Head of caudate nucleus (tissue), 42 donors: ENCODE measurements at regions not wholly inside any gene's neighbourhood (a gene's known extent, or its start where the extent isn't known, plus 50 kb on each side); places are given as distances from the start of the nearest gene placed in this dataset.

Experiments
- DNase-seq, 42 donors: peaks; one replicate each; pipeline versions ENCODE4 v3.0.0 to v3.0.0-alpha.2; 2020 to 2021; ENCODE audit warnings: mixed read lengths in 7 of 42
- intact Hi-C: fragments of 100-400 bp; cut with DNase I; formaldehyde crosslinking; loops from one replicate; pipeline ENCODE4 v1.15.0; 2022

DNA sequence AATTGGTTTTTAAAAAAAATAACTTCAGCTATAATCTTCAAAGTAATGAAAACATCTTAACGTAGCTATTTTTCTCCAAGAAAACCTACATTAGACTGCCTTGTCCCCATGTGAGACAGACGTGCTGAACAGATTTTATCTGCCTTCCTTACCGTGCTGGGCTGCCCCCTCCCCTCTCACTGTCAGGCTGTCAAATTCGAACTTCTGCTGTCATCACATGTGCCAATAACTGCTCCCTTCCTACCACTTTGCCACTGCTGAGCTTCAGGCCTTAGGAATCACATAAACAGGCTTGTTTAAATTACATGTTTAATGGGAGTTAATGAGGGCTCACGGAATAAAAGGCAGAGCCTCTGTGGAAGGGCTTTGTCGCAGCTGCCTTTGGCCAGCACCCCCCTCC lies 77.0 kb upstream of the NHSL1 start:
- no peak for DNase-seq
- intact Hi-C loops, result no loop called here

DNA sequence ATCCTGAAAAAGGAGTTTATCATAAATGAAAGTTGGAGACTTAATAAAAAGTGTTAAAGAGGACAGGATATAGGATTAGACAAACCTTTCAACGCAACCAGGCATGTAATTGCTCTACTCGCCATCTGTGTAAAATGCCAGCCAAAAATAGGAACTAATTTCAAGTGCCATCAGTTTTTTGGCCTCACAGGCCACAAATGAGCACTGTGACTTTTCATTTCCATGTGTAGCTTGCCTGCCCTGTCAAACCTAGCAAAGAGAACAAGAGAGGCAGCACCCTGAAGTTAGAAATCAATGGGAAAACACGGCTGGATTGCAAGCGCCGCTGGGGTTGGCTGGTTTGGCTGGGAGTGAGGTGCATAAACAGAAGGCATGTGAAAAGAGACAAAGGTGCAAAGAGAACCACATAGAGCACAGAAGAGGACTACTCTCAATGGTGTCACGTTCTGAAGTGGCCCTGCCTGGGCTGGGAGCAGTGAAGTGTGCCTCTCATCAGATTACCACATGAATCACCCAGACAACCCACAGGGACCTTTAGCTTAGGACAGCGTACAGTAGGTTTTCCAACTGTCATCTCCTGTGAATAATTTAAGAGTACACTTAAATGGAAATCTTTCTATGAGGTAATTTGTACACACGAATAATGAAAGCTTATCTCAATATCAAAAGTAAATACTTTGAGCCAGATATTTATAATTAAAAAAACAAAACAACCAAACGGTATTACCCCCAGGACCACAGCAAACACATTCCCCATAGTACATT lies 78.0 kb upstream of the NHSL1 start:
- intact Hi-C loops, result no loop called here
- no peak for DNase-seq

DNA sequence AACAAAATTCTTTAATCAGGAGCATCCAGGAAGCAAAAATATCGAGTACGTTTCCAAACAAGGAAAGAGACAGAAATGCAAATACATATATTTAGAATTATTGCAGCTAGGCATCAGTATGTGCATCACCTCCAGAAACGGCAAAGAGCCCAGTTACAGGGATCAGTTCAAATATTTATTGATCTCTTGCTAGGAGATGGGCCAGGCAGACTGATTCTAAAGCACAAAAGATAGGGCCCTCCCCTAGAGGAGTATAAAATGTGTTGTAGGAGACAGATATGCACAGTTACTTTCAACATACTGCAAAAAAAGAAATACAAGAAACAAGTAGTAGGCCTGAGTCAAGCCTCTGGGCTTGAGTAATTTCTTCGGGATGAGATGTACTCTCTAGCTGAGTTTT lies 80.7 kb upstream of the NHSL1 start:
- intact Hi-C loops, result loop anchor here (10.0 kb wide), 1 partner anchor 155 kb away; no protein-coding TSS in a partner anchor

DNA sequence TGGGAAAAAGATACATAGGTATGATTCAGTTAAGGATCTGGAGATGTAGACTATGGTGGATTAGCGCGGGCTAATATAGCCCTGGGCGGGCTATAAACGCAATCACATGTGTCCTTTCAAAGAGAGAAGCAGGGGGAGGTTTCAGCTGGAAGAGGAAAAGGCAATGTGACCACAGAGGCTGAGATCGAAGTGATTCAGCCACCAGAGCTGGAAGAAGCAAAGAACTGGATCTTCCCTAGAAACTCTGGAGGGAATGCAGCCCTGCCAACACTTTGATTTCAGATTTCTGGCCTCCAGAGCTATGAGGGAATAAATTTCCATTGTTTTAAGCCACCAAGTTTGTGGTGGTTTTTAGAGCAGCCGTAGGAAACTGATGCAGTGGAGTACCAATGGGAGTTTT lies 81.5 kb upstream of the NHSL1 start:
- intact Hi-C loops, result loop anchor here (10.0 kb wide), 1 partner anchor 156 kb away; no protein-coding TSS in a partner anchor
- no peak for DNase-seq

More for the DNA sequence above, 80.7 kb upstream of the NHSL1 start:
- DNase-seq, result no peak

DNA sequence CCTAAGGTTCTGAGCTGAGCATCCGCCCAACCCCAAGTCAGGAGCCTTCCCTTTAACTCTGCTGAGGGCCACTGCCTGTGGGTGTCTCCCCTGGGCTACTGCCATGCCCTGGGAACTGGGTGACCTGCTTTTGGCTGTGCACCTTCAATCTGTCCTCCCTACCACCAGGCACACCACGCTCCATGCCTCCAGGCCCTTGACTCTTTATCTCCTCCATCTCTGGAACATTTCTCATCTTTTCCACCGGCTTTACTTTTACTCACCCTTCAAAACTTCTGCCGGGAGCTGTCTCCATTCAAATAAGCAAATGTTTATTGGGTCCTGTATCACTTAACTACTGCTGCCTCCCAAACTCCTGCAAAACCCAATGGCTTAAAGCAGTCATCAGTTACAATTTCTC lies 83.3 kb upstream of the NHSL1 start:
- no peak for DNase-seq
- intact Hi-C loops, result loop anchor here (10.0 kb wide), 1 partner anchor 158 kb away; no protein-coding TSS in a partner anchor

DNA sequence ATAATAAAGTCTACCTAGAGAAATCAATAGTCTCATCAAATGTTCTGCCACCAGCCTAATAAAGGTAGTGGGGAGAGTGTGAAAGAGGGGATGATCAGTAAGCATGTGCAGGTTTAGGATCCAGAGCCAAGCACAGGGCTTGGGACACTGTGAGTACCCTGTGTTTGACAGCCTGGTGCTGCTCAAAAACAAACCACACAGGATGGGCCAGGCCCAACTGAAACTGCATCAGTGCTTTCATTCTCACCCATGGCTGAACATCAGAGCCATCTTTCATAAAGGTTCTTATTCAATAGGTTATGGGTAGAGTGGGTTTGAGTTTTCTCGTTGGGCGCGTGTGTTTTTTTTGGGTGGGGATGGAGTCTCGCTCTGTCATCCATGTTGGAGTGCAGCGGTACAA lies 87.3 kb upstream of the NHSL1 start:
- DNase-seq, result no peak
- intact Hi-C loops, result loop anchor here (10.0 kb wide), 1 partner anchor 162 kb away; no protein-coding TSS in a partner anchor

DNA sequence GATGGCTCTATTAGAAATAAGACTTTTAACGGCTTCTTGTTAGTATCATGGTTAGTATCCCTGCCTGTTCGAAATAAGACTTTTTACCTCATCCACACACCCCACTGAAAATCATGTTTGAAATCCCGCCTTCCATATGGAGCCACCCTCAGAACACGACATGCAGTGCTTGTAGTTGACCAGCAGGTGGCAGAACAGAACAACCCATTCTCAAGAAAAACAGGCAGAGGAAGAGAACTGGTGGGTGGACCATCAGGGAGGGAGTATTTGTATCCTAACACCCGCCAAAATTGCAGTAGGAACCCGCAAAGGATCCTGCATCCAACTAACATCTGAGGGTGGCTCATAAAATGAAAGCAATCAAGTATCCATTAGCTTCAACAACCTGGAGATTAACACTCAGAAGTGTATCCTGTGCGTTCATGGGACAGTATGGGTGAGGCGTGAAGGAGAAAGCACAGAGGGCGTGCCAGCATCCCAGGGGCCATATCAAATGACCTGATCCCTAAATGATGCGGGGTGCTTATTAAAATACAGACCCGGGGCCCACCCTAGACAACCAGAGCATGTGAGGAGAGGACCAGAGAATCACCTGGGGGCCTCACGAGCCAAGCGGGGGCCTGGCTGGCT lies 89.6 kb upstream of the NHSL1 start:
- intact Hi-C loops, result loop anchor here (2.0 to 10.0 kb wide), 2 partner anchors 164 to 178 kb away; no protein-coding TSS in a partner anchor
- peak in 40 of 42 donors; percentile 30 to 85 (median 64) for DNase-seq

DNA sequence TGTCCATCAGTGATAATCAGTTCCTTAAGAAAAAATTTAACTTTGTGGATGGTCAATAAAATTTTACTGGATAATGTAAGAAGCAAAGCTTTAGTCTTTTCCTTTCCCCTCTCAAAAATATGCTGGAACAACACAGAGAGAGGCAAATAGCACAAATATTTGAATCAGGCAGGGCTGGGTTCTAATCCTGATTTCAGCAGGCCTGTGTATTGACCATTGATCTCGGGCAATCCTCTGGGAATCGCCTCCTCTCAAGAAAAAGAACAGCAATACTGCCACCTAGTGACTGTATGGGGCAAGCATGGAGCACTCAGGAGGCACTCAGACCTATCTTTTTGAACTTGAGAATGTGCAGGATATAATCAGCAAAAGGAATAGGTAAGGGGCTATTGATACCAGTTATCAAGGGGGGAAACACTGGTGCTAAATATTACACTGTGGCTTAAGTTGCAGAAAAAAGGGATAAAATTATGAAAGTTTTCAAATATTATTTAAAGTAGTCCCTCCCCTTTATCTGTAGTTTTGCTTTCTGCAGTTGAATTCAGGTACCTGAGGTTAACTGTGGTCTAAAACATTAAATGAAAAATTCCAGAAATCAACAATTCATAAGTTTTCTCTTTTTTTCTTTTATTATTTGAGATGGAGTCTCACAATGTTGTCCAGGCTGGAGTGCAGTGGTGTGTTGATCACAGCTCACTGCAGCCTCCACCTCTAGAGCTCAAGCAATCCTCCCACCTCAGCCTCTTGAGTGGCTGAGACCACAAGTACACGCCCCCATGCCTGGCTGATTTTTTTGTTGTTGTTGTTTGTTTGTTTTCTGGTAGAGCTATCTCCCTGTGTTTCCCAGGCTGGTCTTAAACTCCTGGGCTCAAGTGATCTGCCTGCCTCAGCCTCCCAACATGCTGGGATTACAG lies 91.8 kb upstream of the NHSL1 start:
- peak in 38 of 42 donors; percentile 17 to 85 (median 60) for DNase-seq
- intact Hi-C loops, result loop anchor here (10.0 kb wide), 1 partner anchor 476 kb away; no protein-coding TSS in a partner anchor

DNA sequence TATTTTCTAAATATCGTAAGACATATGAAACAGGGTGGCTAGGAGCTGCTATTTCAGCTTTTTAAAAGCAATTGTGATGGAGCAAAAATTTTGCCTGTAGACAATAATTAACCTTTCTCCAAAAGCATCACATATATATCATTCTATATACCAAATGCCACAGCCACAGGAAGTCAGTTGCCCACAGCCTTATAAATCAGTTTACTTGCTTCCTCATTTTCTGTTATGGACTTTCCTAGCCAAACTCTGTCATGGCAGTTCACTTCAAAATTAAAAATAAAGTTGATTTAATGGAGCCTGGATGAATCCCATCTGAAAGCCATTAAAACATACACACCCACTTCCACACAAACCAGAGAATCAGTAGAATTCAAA lies 93.4 kb upstream of the NHSL1 start:
- intact Hi-C loops, result loop anchor here (10.0 kb wide), 1 partner anchor 478 kb away; no protein-coding TSS in a partner anchor
- no peak for DNase-seq

DNA sequence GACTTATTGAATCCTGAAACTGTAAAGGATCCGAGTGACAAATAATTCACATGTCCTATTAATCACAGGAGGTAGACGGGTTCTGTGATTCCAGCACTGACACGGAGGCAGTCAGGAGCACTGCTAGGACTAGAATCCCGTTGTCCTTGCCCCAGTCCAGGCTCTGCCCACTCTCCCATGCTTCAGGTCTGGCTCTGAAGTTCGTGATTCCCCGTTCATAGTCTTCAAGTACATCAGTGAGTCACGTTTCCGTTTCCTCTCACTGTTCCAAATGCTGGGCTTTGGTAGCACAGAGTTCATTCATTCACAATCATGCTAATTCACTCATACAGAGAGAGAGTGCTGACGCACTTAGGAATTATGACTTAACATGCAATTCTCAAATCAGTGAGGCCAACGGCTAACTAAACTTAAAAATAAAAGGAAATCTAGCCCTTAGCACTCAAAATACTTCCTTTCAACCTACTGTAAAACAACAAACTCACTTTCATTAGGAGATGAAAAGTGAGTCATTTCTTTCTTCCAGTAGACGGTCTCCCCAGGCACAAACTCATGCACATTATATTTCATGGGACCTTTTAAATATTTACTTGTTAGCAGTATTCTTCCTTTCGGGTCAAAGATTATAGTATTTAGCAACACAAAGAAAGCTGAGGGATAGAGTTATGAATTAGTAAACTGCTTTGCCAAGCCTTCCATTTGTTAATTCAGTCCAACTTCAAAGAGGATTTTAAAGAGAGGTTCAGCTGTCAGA lies 94.0 kb upstream of the NHSL1 start:
- peak in 6 of 42 donors; percentile 18 to 59 (median 29) for DNase-seq

DNA sequence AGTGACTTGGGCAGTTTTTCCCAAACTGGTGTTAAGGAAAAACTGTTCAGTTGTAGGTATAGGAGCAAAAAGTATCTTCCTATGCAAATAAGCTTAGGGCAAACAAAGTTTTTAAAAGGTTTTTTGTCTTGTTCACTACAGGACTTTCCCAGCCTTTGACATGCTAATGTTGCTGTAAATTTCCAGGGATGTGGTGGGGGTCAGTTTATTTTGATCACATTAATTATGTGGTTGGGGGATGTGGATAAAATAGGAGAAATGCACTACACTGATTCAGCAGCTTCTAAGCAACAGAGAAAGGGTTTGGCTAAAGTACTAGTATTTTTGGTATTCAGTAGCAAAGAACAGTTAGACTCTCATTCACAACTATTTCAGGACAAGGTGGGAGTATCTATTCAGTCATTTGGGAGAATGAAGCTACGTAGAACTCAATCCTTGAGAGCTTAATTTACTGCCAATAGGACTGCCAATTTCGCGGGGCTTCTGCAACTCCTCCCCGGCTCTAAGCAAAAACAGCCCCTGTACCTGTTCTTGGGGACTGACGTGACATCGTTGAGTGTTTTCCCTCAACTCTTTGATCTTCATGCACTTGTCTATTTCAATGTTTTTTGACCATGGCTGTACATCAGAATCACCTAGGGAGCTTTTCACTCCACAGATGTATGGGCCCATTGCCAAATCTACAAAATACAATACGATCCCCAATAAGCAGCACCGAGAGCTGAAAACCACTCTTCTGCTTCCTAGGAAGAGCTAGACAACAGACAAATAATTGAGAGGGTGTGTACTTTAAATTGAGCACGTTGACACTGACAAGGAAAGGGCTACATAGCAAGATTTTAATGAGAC lies 94.8 kb upstream of the NHSL1 start:
- no peak for DNase-seq
- intact Hi-C loops, result loop anchor here (10.0 kb wide), 1 partner anchor 479 kb away; no protein-coding TSS in a partner anchor

More for the DNA sequence above, 94.0 kb upstream of the NHSL1 start:
- intact Hi-C loops, result loop anchor here (10.0 kb wide), 1 partner anchor 478 kb away; no protein-coding TSS in a partner anchor

DNA sequence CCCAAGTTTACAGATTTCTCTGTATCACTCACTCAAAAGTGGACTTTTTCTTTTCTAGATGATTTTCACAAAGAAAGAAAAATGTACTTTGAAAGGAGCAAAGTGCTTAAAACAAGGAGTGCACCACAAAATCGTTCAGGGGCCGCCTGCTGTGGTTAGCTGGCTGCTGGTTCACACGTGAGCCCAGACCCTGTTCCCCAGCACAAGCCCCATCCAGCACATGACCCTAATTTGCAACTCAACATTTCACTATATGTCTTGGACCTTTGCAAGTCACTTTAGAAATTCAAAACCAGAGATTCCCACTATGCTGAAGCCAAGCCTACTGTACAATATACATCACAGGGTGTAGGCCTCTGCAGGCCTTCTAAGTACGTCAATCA lies 95.5 kb upstream of the NHSL1 start:
- intact Hi-C loops, result loop anchor here (10.0 kb wide), 1 partner anchor 480 kb away; no protein-coding TSS in a partner anchor

DNA sequence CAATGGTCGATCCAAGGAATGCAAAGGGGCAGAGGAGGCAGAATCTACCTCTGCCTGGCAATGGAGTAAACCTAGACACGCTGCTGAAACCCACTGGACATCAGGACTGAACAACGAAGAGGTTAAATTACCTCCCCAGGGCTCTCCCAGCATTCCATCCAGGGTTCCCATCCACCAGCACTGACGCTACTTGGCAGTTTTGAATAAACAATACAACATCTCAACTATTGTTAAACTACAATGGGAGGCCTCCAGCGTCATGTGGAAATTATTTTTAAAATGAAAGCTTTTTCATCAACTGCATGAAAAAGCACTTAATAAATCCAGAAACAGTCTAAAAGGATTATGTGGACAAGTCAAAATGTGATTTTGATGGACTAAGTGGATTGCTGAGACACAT lies 96.8 kb upstream of the NHSL1 start:
- intact Hi-C loops, result loop anchor here (10.0 kb wide), 1 partner anchor 481 kb away; no protein-coding TSS in a partner anchor
- DNase-seq, result no peak

More for the DNA sequence above, 95.5 kb upstream of the NHSL1 start:
- no peak for DNase-seq

DNA sequence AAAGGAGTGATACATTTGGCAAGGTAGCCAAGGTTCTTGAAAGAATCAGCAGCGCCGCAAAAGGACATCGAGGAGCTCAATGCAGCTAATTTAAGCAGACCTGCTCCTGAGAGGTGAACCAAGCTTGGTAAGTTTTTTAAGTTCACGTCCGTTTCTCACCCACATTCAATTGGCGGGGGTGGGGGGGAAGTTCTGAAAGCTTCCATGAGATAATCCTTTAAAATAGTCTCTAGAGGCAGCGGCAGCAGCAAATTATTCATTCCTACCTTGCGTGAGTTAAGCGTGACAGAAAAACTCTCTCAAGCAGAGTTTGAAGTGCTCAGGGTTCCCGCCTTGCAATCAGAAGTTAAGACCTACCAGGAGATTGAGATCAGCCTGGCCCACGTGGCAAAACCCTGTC lies 97.3 kb upstream of the NHSL1 start:
- intact Hi-C loops, result loop anchor here (10.0 kb wide), 1 partner anchor 482 kb away; no protein-coding TSS in a partner anchor
- no peak for DNase-seq

DNA sequence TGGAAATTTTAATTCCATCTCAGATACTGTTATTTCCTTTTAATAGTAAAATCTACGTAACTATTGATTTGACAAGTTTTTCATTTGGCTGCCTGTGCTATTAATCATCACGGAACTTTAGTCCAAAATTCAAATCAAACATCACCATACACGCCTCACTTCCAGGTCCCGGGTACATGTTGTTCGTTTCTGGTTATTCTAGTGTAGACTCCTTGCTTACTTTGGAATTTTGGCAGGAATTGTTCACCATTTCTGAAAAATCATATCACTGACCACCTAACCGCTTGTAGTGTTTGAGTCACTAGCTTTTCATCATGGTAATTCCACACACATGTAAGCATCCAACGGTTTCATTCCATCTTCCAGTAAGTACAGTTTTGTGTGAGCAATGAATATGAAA lies 98.0 kb upstream of the NHSL1 start:
- DNase-seq, result no peak
- intact Hi-C loops, result loop anchor here (10.0 kb wide), 1 partner anchor 483 kb away; no protein-coding TSS in a partner anchor

DNA sequence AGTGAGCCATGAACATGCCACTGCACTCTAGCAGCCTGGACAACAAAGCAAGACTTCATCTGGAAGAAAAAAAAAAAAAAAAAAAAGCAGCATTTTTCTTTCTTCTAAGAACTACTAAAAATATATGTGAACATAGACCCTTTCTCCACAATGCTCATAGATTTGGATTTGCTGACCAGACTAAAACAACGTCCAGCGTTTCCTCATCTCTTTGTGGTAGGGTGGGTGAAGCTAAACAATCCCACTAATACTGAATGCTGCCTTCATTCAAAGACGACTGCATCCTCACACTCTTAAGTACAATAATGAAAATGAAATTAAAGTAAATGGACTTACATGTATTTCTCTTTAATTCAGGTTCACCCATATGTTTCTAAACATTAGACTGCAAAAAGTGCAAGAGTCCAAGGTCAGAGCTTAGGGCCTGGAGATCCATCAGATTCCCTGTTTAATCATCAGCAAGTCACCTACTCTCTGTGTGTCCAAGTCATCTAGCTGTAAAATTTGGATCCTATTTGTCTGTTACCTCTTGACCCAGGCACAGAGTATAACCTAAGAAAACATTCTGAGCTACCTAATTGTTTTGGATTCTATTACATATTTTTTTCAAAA lies 99.4 kb upstream of the NHSL1 start:
- DNase-seq, result no peak
- intact Hi-C loops, result loop anchor here (10.0 kb wide), 1 partner anchor 484 kb away; no protein-coding TSS in a partner anchor

DNA sequence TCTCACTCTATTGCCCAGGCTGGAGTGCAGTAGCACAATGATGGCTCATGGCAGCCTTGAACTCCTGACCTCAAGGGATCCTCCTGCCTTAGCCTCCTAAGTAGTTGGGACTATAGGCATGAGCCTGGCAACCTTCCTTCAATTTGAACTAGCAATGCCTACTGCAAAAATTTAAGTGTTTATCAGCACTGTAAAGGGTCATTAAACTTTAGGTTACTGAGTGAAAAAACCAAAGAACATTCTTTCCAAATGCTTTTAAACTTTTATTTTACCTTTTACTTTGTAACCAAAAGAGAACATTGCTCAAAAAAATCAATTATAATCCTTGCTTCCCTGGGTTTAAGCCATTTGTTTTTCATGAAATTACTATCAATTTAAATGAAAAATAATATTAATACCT lies 101.0 kb upstream of the NHSL1 start:
- intact Hi-C loops, result no loop called here
- no peak for DNase-seq
